NOMO-1 treated with dmso at 0.1 percent for 144 hours (cell line): ENCODE measurements at regions not wholly inside any gene's neighbourhood (a gene's known extent, or its start where the extent isn't known, plus 50 kb on each side); places are given as distances from the start of the nearest gene placed in this dataset.
"Not testable (repeated sequence)": the region's sequence is repeated elsewhere in the genome, so short reads cannot be mapped to it uniquely, and the experiment has no call there.

Source experiments
- DNase-seq: peaks from one replicate; lab custom pipeline; 2025; ENCODE audit not compliant: unreplicated experiment; lab: John Stamatoyannopoulos, UW

- not testable (repeated sequence) for DNase-seq
Observed at GRCh38 chr4:11066584-11066983, 362.1 kb downstream of the HS3ST1 start.

GRCh38 chr4:11060637-11061036, 368.1 kb downstream of the HS3ST1 start:
- not testable (repeated sequence) for DNase-seq

- DNase-seq, result not testable (repeated sequence)
Observed at GRCh38 chr4:11054937-11055336, 370.4 kb upstream of the CLNK start.

GRCh38 chr4:11053601-11054220, 369.1 kb upstream of the CLNK start:
- no peak for DNase-seq

- no peak for DNase-seq
Observed at GRCh38 chr4:11051181-11051580, 366.6 kb upstream of the CLNK start.

- DNase-seq, result no peak
Observed at GRCh38 chr4:11050766-11051165, 366.2 kb upstream of the CLNK start.

GRCh38 chr4:11049001-11049400, 364.4 kb upstream of the CLNK start:
- DNase-seq, result no peak

GRCh38 chr4:11042760-11043159, 358.2 kb upstream of the CLNK start:
- no peak for DNase-seq

- DNase-seq, result no peak
Observed at GRCh38 chr4:11039634-11040131, 355.1 kb upstream of the CLNK start.

- DNase-seq, result no peak
Observed at GRCh38 chr4:11038926-11039325, 354.4 kb upstream of the CLNK start.

GRCh38 chr4:11037637-11038036, 353.1 kb upstream of the CLNK start:
- no peak for DNase-seq

GRCh38 chr4:11028334-11028733, 343.8 kb upstream of the CLNK start:
- DNase-seq, result no peak

- DNase-seq, result no peak
Observed at GRCh38 chr4:11021333-11021732, 336.8 kb upstream of the CLNK start.

GRCh38 chr4:11019451-11020240, 335.1 kb upstream of the CLNK start:
- DNase-seq, result no peak

- no peak for DNase-seq
Observed at GRCh38 chr4:11014199-11014598, 329.6 kb upstream of the CLNK start.

- no peak for DNase-seq
Observed at GRCh38 chr4:11013094-11013664, 328.6 kb upstream of the CLNK start.

GRCh38 chr4:11011249-11011648, 326.7 kb upstream of the CLNK start:
- no peak for DNase-seq

GRCh38 chr4:11010624-11011023, 326.1 kb upstream of the CLNK start:
- DNase-seq, result no peak

GRCh38 chr4:11009281-11009680, 324.7 kb upstream of the CLNK start:
- DNase-seq, result no peak

- DNase-seq, result no peak
Observed at GRCh38 chr4:11005300-11005699, 320.7 kb upstream of the CLNK start.

GRCh38 chr4:11004818-11005217, 320.2 kb upstream of the CLNK start:
- DNase-seq, result no peak

GRCh38 chr4:11002961-11003360, 318.4 kb upstream of the CLNK start:
- no peak for DNase-seq
